KBM-7 (cell line): ENCODE measurements at regions not wholly inside any gene's neighbourhood (a gene's known extent, or its start where the extent isn't known, plus 50 kb on each side); places are given as distances from the start of the nearest gene placed in this dataset.
"Not testable (repeated sequence)": the region's sequence is repeated elsewhere in the genome, so short reads cannot be mapped to it uniquely, and the experiment has no call there.

Experiments used
- DNase-seq: peaks from one replicate; pipeline ENCODE4 v3.0.0-alpha.2; 2015
- in situ Hi-C: fragments of 300-500 bp; cut with MboI; formaldehyde crosslinking; loops from 2 replicates; pipeline ENCODE4 v1.14.3; 2020; ENCODE audit warnings: low sequenced_read_pairs, low pct_unique_long_range_greater_than_20kb, mixed read lengths

DNA sequence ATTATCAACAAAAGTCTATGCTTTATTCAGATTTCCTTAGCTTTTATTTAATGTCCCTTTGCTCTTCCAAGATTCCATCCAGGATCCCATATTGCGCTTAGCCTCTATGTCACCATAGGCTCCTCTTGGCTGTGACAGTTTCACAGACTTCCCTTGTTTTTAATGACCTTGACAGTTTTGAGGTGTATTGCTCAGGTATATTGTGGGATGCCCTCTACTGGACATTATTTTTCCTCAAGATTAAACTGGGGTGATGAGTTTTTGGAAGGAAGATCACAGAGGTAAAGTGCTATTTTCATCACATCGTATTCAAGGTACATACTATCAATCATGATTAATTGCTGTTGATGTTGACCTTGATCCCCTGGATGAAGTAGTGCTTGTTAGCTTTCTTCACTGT lies 99.1 kb upstream of the SMAD3 start:
- DNase-seq, result no peak
- in situ Hi-C loops, result no loop called here

GRCh38 chr15:66968806-66969596 lies 96.4 kb upstream of the SMAD3 start:
- no peak for DNase-seq
- in situ Hi-C loops, result no loop called here

DNA sequence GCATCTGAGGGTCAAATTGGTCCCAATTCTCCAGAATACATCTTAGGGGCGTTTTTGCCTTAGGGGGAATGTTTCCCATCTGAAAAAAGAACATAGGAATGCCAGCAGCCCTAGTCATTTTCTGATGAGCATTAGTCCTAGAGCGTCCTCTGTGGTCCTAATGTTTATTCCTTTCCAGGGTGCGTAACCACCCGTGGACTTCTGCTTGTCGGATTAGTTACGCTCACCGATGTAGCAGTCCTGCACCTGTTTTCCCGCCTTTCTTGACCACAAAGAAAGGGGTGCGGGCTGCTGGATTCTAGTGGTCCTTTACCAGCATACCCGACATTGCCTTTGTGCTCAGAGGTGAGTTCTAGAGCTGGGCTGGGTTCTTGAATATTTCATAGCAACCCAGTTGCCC lies 91.3 kb upstream of the SMAD3 start:
- DNase-seq, in situ Hi-C loops: not testable (repeated sequence)

DNA sequence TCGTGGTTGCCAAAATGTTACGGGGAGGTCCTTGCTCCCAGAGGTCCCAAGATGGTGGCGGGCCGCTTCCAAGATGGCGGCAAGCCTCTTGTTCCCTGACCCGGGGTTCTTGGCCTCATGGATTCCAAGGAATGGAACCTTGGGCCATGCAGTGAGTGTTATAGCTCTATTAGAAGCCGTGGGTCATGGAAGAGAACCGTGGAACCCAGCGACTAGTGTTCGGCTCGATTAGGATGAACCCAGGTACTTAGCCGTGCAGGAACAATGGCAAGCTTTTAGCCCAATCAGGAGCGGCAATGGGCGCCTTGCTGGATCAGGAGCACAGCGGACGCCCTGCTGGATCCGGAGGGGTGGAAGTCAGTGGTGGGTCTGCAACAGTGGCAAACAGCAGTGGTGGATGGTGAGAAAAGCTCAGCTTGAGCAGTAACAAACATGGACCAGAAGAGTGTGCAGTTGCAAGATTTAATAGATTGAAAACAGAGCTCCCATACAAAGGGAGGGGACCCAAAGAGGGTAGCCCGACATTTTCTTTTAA lies 89.2 kb upstream of the SMAD3 start:
- in situ Hi-C loops, DNase-seq: not testable (repeated sequence)

GRCh38 chr15:66980326-66980725 lies 85.1 kb upstream of the SMAD3 start:
- DNase-seq, in situ Hi-C loops: not testable (repeated sequence)

DNA sequence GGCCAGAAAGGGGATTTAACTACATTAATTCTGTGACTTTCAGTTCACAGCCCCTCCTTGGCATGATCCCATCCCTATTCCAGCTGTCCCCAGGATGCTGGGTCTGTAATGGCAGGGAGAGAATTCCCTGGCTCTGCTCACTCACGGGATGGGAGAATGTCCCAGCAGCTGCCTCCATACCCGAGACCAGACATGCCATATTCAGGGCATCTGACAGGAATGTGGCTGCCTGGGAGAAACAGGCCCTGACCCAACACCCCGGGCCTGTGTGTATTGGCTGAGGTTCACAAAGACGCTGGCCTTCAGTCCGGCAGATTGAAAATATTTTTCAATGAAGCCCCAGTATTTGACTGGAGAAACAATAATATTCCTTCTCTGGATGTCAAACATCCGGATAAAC lies 83.6 kb upstream of the SMAD3 start:
- in situ Hi-C loops, result no loop called here

DNA sequence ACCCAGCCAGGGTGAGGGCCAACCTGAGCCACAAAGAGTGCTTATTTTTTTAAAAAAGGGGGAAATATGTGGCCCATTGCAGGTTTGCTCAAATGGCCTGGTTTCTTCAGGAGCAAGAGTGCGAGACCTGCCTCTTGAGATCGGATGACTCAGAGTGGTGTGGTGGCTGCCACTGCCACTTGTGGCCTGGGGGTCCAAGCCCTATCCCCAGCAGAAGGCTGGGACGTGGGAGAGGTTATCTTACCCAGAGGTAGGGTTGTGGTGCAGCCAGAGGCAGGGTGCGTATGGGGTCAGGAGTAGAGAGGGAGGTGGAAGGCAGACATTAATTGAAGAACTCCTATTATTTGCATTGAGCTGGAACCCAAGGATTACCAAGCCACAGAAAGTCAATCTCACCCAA lies 83.2 kb upstream of the SMAD3 start:
- no peak for DNase-seq
- in situ Hi-C loops, result no loop called here

More for the DNA sequence above, 83.6 kb upstream of the SMAD3 start:
- DNase-seq, result no peak

DNA sequence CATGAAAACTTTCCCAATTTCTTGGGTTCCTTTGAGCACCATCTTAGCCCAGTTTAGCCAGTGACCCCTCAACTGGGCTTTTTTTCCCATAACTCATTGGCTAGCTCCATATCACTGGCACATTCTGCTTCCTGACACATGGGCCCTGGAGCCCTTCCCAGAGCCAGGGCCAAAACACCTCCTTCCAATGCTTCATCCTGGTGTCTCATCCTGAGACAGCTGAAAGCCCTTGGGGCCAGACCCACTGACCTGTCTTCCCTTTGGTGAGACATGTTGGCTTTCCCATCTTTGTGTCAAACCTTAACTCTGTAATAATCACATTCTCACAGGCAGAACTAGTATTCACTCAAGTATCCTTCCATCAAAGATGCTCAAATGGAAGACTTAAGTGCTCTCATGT lies 82.6 kb upstream of the SMAD3 start:
- no peak for DNase-seq
- in situ Hi-C loops, result no loop called here

- in situ Hi-C loops, result no loop called here
- DNase-seq, result no peak
These were observed 79.7 kb upstream of the SMAD3 start for GRCh38 chr15:66985653-66986052.

DNA sequence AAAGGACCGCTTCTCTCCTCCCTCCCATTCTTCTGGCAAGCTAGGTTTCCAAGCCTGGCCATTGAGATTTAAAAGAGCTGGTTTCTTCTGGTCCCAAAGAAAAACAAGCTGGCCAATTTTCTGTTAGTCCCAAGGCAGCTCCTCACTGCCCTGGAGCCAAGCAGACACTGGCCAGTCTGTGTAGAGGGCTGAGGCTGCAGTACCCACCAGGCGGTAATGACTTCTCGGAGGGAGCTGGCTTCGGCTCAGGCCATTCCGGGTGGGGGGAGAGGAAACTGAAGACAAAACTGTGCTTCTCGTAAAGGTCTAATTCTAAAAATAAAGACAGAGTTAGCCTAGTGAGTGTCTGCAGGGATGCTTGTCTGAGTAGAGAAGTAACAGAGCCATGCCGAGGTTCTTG lies 78.5 kb upstream of the SMAD3 start:
- no peak for DNase-seq
- in situ Hi-C loops, result no loop called here

GRCh38 chr15:66993090-66993489 lies 72.3 kb upstream of the SMAD3 start:
- DNase-seq, result no peak
- in situ Hi-C loops, result no loop called here

GRCh38 chr15:66993874-66994696 lies 71.3 kb upstream of the SMAD3 start:
- in situ Hi-C loops, result no loop called here

DNA sequence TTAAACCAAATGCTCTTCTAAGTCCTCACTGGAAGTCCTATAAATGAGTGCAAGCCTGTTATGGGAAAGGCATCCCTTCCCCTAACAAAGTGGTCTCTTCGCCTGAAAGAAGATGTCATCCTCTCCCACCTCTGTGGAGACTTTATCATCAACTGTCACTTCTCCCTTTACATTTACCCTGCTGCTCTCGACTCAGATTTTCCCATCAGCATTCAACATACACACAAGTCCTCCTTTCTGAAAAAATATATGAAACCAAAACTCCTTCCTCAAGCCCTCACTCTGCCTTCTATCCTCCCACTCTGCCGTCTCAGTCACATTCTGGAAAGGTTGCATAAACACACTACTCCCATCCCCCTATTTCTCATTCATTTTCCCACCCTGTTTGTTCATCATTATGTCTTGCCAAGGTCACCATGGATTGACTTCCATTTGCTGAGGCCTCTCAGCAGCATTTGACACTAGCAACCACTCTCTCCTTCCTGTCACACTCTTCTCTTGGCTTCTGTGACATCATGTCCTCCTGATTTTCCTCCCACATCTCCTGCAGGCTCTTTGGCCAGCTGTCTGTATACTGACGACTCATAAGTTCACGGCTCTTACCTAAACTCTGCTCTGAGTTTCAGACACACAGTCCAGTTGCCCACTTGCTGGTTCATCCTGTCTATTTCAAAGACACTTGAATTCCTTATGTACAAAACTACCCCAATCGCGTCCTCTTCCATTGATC lies 70.3 kb upstream of the SMAD3 start:
- no peak for DNase-seq
- in situ Hi-C loops, result no loop called here

More at GRCh38 chr15:66993874-66994696, 71.3 kb upstream of the SMAD3 start:
- DNase-seq, result no peak

- in situ Hi-C loops, result no loop called here
- no peak for DNase-seq
These were observed 69.3 kb upstream of the SMAD3 start for GRCh38 chr15:66996094-66996493.

GRCh38 chr15:66997212-66997611 lies 68.2 kb upstream of the SMAD3 start:
- in situ Hi-C loops, result no loop called here

DNA sequence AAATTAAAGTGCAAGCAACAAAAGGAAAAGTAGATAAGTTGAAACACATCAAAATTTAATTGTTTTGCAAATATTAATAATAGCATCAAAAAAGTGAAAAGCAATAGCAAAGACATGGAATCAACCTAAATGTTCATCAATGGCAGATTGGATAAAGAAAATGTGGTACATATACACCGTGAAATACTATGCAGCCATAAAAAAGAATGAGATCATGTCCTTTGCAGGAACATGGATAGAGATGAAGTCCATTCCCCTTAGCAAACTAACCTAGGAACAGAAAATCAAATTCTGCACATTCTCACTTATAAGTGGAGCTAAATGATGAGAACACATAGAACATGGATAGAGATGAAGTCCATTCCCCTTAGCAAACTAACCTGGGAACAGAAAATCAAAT lies 67.2 kb upstream of the SMAD3 start:
- DNase-seq, in situ Hi-C loops: not testable (repeated sequence)

More at GRCh38 chr15:66997212-66997611, 68.2 kb upstream of the SMAD3 start:
- no peak for DNase-seq

DNA sequence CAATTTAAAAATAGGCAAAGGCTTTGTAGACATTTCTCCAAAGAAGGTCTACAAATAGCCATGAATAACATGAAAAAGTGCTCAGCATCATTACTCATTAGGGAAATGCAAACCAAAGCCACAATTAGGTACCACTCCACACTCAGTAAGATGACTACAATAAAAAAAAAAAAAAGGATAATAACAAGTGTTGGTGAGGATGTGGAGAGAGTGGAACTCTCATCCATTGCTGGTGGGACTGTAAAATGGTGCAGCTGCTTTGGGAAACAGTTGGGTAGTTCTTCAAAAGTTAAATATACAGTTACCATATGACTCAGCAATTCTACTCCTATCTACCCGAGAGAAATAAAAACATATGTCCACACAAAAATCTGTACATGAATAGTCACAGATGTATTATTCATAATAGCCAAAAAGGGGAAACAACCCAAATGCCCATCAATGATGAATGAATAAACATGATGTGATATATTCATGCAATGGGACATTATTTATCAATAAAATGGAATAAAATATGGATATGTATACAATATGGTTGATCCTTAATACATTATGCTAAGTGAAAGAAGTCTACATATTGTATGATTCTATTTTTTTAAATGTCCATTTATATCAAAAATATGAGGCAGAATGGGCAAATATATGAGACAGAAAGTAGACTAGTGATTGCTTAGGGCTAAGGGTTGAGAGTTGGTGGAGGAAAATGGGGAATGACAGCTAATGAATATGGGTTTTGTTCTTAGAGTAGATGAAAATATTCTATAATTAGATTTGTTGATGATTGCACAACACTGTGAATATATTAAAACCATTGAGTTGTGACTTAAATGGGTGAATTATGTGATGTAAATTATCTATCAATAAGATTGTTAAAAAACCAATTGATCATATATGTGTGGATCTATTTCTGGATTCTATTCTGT lies 66.1 kb upstream of the SMAD3 start:
- DNase-seq, result no peak
- in situ Hi-C loops, result no loop called here

GRCh38 chr15:67000896-67001295 lies 64.5 kb upstream of the SMAD3 start:
- in situ Hi-C loops, result no loop called here

More at GRCh38 chr15:67000896-67001295, 64.5 kb upstream of the SMAD3 start:
- DNase-seq, result no peak
